ENCODE measurements at regions not wholly inside any gene's neighbourhood (a gene's known extent, or its start where the extent isn't known, plus 50 kb on each side); places are given as distances from the start of the nearest gene placed in this dataset.

- TF ChIP-seq GTF3A (CRISPR knock-in tag; conservative IDR thresholded peaks at IDR 0.05) (no peak), ZNF577 (CRISPR knock-in tag; IDR thresholded peaks at IDR 0.05; ENCODE audit: borderline replicate concordance, low read depth) (no peak), ZBTB1 (CRISPR knock-in tag; IDR thresholded peaks at IDR 0.05; ENCODE audit: borderline replicate concordance) (no peak), ZMYM4 (CRISPR knock-in tag; IDR thresholded peaks at IDR 0.05) (no peak)
Measured at GRCh38 chr6:14454473-14454775, 336.9 kb downstream of the CD83 start (continued).

GRCh38 chr6:14455427-14455826, 337.9 kb downstream of the CD83 start:
- no peak for ATAC-seq

DNA sequence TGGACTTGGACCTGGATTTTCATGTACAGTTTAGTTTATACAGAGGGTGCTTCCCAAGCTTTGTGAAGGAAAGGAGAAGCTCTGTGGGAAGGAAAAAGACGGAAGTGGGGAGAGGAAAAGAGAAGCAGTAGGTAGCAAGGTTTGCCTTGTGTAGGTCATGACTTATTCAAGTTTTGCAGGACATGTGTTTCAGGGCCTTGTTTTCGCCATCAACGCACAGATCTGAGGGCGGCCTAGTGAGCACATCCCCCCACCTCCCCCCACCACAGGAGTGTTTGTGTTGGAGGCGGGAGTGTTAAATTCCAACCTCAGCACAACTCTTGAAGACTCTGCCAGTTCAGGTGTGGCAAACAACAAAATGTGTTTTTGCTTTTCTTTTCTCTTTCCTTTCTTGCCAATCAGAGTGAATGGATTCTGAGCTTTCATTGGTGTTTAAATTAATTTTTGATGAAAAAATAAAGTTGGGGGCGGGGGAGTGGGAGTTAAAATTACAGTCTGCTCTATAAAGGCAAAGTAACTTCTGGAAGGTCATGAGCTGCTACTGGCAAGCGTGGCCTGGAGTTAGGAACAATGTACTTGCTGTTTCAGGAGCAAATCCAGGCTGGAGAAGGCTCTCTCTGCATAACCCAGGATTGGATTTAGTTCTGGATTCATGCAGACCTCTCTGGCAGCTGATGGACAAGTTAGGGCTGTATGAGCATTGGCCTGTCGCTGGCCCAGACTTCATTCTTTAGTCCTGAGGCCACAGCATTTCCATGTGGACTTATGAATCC, 338.5 kb downstream of the CD83 start:
- H3K4me3 ChIP-seq (replicated peaks in 1 of 3; ENCODE audit: insufficient read depth in 1 of 3, low read depth in 2 of 3, low read length in 3 of 3), result no peak overlapping the region
- H3K9me3 ChIP-seq (ENCODE audit: low read length), result no peaks in the 10 kb centered on the region
- no peaks in the 10 kb centered on the region for H3K36me3 ChIP-seq (replicated peaks in 1 of 2; ENCODE audit: control insufficient read depth in 1 of 2, insufficient read depth in 2 of 2, low read length in 2 of 2)
- H3K9ac ChIP-seq (ENCODE audit: insufficient read depth, low read depth, low read length), result no peak overlapping the region
- in situ Hi-C loops (cut with HindIII; ENCODE audit: extremely low pct_ligation_motif_present, low pct_unique_long_range_greater_than_20kb), result no loop called here
- no peak overlapping the region for H3K27ac ChIP-seq (ENCODE audit: extremely low read length, insufficient read depth, low read length)
- FAIRE-seq (no peak), ATAC-seq (no peak), DNase-seq (ENCODE audit: low spot score) (no peak)
- intact Hi-C loops (cut with micrococcal nuclease; ENCODE audit: unreplicated experiment), result loop anchor here (5.0 kb wide), 1 partner anchor 556 kb away; no protein-coding TSS in a partner anchor
- no peaks in the 10 kb centered on the region for H3K4me1 ChIP-seq (ENCODE audit: insufficient read depth, low read length)
- ChIA-PET POLR2A (no interaction called here), CTCF (ENCODE audit: low intra/inter-chr PET ratio, low total read pairs) (no interaction called here)
- H3K27me3 ChIP-seq (ENCODE audit: control insufficient read depth in 1 of 2, insufficient read depth in 2 of 2, low read length in 2 of 2), result peaks cover 1 to 3% of the 10 kb centered on the region in 2 experiments; a peak in 2 of 5 replicates
- no peak overlapping the region for H3K4me2 ChIP-seq (ENCODE audit: low read depth, low read length)
- WGBS (ENCODE audit: low lambda C conversion rate), result 21% methylated on average over 8 of the region's 8 CpGs
- no peak overlapping the region for H2AFZ ChIP-seq (ENCODE audit: low read length)
- no TSS peak for BruUV-seq (replicated peaks)
- H3K79me2 ChIP-seq (ENCODE audit: insufficient read depth, low read length), result no peaks in the 10 kb centered on the region
- TF ChIP-seq POLR2AphosphoS2 (IDR thresholded peaks at IDR 0.05; ENCODE audit: low read depth, low read length) (no peak), ZNF20 (CRISPR knock-in tag; IDR thresholded peaks at IDR 0.05) (no peak), ATF7 (IDR thresholded peaks at IDR 0.05) (no peak), ATF7 (CRISPR knock-in tag; IDR thresholded peaks at IDR 0.05) (no peak), ARNT2 (CRISPR knock-in tag; IDR thresholded peaks at IDR 0.05; ENCODE audit: low read depth) (no peak), ZNF720 (CRISPR knock-in tag; IDR thresholded peaks at IDR 0.05) (no peak), ZNF563 (CRISPR knock-in tag; IDR thresholded peaks at IDR 0.05) (no peak)
- no peaks in the 10 kb centered on the region for H4K20me1 ChIP-seq (ENCODE audit: insufficient read depth, low read length)

More at GRCh38 chr6:14455427-14455826, 337.9 kb downstream of the CD83 start:
- FAIRE-seq (no peak), DNase-seq (ENCODE audit: low spot score) (no peak)
- BruUV-seq (replicated peaks), result no TSS peak
- WGBS (ENCODE audit: low lambda C conversion rate), result 27% methylated on average over 3 of the region's 3 CpGs
- ChIA-PET POLR2A (no interaction called here), CTCF (ENCODE audit: low intra/inter-chr PET ratio, low total read pairs) (no interaction called here)
- intact Hi-C loops (cut with micrococcal nuclease; ENCODE audit: unreplicated experiment), result loop anchor here (5.0 kb wide), 1 partner anchor 557 kb away; no protein-coding TSS in a partner anchor
- Histone ChIP-seq H2AFZ (ENCODE audit: low read length) (no peak overlapping the region), H3K9me3 (ENCODE audit: low read length) (no peaks in the 10 kb centered on the region), H3K27me3 (ENCODE audit: control insufficient read depth in 1 of 2, insufficient read depth in 2 of 2, low read length in 2 of 2) (peaks cover 1 to 3% of the 10 kb centered on the region in 2 experiments; a peak in 2 of 5 replicates), H3K79me2 (ENCODE audit: insufficient read depth, low read length) (no peaks in the 10 kb centered on the region), H3K4me2 (ENCODE audit: low read depth, low read length) (no peak overlapping the region), H3K36me3 (replicated peaks in 1 of 2; ENCODE audit: control insufficient read depth in 1 of 2, insufficient read depth in 2 of 2, low read length in 2 of 2) (no peaks in the 10 kb centered on the region), H3K9ac (ENCODE audit: insufficient read depth, low read depth, low read length) (no peak overlapping the region), H4K20me1 (ENCODE audit: insufficient read depth, low read length) (no peaks in the 10 kb centered on the region), H3K27ac (ENCODE audit: extremely low read length, insufficient read depth, low read length) (no peak overlapping the region), H3K4me1 (ENCODE audit: insufficient read depth, low read length) (no peaks in the 10 kb centered on the region), H3K4me3 (replicated peaks in 1 of 3; ENCODE audit: insufficient read depth in 1 of 3, low read depth in 2 of 3, low read length in 3 of 3) (no peak overlapping the region)
- in situ Hi-C loops (cut with HindIII; ENCODE audit: extremely low pct_ligation_motif_present, low pct_unique_long_range_greater_than_20kb), result no loop called here
- no peak for TF ChIP-seq SKI (IDR thresholded peaks at IDR 0.05; ENCODE audit: partially characterized antibody)

Data from HepG2 (cell line).